Liver (tissue), 8 donors: ENCODE measurements at regions not wholly inside any gene's neighbourhood (a gene's known extent, or its start where the extent isn't known, plus 50 kb on each side); places are given as distances from the start of the nearest gene placed in this dataset.

Source experiments
- DNase-seq: peaks from one replicate; pipeline ENCODE4 v3.0.0-alpha.2; 2017; ENCODE audit warnings: low spot score
- H3K27ac ChIP-seq, 2 donors: one replicate each; pipeline ENCODE4 v1.7.0; 2013; ENCODE audit warnings: inconsistent platforms in 2 of 2, low read length in 2 of 2, control low read depth in 1 of 2, low read depth in 1 of 2, mild to moderate bottlenecking in 1 of 2
- H3K27me3 ChIP-seq, 4 donors: one replicate each; pipeline versions ENCODE4 v1.6.1 to v1.7.0; 2013; ENCODE audit warnings: low read length in 3 of 4, inconsistent platforms in 1 of 4, mild to moderate bottlenecking in 1 of 4, moderate library complexity in 1 of 4; ENCODE audit not compliant: control insufficient read depth in 4 of 4, insufficient read depth in 4 of 4
- H3K36me3 ChIP-seq, 4 donors: one replicate each; pipeline versions ENCODE4 v1.6.1 to v1.7.0; 2013; ENCODE audit warnings: low read length in 3 of 4, mild to moderate bottlenecking in 3 of 4, low read depth in 1 of 4, moderate library complexity in 1 of 4; ENCODE audit not compliant: control insufficient read depth in 4 of 4, insufficient read depth in 3 of 4
- H3K4me1 ChIP-seq, 4 donors: one replicate each; pipeline versions ENCODE4 v1.6.1 to v1.7.0; 2013; ENCODE audit warnings: low read length in 3 of 4, mild to moderate bottlenecking in 3 of 4, moderate library complexity in 1 of 4; ENCODE audit not compliant: control insufficient read depth in 4 of 4, insufficient read depth in 4 of 4
- H3K4me3 ChIP-seq, 3 donors: one replicate each; pipeline versions ENCODE4 v1.6.1 to v1.7.0; 2013; ENCODE audit warnings: low read length in 3 of 3, control low read depth in 1 of 3, low read depth in 1 of 3, mild to moderate bottlenecking in 1 of 3
- H3K9ac ChIP-seq, 2 donors: one replicate each; pipeline ENCODE4 v1.7.0; 2013; ENCODE audit warnings: low read length in 2 of 2, mild to moderate bottlenecking in 2 of 2, moderate library complexity in 2 of 2, control low read depth in 1 of 2, low read depth in 1 of 2
- H3K9me3 ChIP-seq, 4 donors: one replicate each; pipeline versions ENCODE4 v1.6.1 to v1.7.0; 2013; ENCODE audit warnings: low read length in 3 of 4; ENCODE audit not compliant: control insufficient read depth in 4 of 4
- CTCF ChIP-seq: fragments of 150-350 bp; IDR thresholded peaks from 2 replicates; pipeline ENCODE4 v1.5.1; 2017; ENCODE audit warnings: improper control_type of control experiment, low read depth, low read length; ENCODE audit not compliant: missing input control
- EGR1 ChIP-seq, 2 donors: IDR thresholded peaks; 2 replicates each; pipeline ENCODE4 v1.6.1; 2016 to 2018; ENCODE audit warnings: antibody characterized with exemption in 2 of 2, low read depth in 2 of 2
- FOXA1 ChIP-seq: IDR thresholded peaks from 2 replicates; pipeline ENCODE4 v1.6.1; 2016; ENCODE audit warnings: antibody characterized with exemption
- FOXA2 ChIP-seq: IDR thresholded peaks from 2 replicates; pipeline ENCODE4 v1.6.1; 2016; ENCODE audit warnings: antibody characterized with exemption
- GABPA ChIP-seq, 2 donors: IDR thresholded peaks in 1 of 2; conservative IDR thresholded peaks in 1 of 2; 2 replicates each; pipeline ENCODE4 v1.6.1; 2016; ENCODE audit warnings: antibody characterized with exemption in 2 of 2, mild to moderate bottlenecking in 1 of 2, moderate library complexity in 1 of 2
- HNF4A ChIP-seq, 2 donors: conservative IDR thresholded peaks; 2 replicates each; pipeline ENCODE4 v1.6.1; 2016; ENCODE audit warnings: antibody characterized with exemption in 2 of 2, mild to moderate bottlenecking in 2 of 2
- JUND ChIP-seq, 2 donors: IDR thresholded peaks; 2 replicates each; pipeline ENCODE4 v1.6.1; 2016; ENCODE audit warnings: antibody characterized with exemption in 2 of 2
- NR2F2 ChIP-seq: IDR thresholded peaks from 2 replicates; pipeline ENCODE4 v1.6.1; 2016; ENCODE audit warnings: antibody characterized with exemption
- RAD21 ChIP-seq, 2 donors: IDR thresholded peaks; 2 replicates each; pipeline ENCODE4 v1.6.1; 2016; ENCODE audit warnings: antibody characterized with exemption in 2 of 2, mild to moderate bottlenecking in 2 of 2
- REST ChIP-seq: IDR thresholded peaks from 2 replicates; pipeline ENCODE4 v1.6.1; 2016; ENCODE audit warnings: antibody characterized with exemption, mild to moderate bottlenecking
- RXRA ChIP-seq, 2 donors: IDR thresholded peaks; 2 replicates each; pipeline ENCODE4 v1.6.1; 2017 to 2018; ENCODE audit warnings: antibody characterized with exemption in 2 of 2, mild to moderate bottlenecking in 1 of 2
- SP1 ChIP-seq: IDR thresholded peaks from 2 replicates; pipeline ENCODE4 v1.6.1; 2018; ENCODE audit warnings: antibody characterized with exemption, mild to moderate bottlenecking
- TAF1 ChIP-seq: conservative IDR thresholded peaks from 2 replicates; pipeline ENCODE4 v1.6.1; 2016; ENCODE audit warnings: antibody characterized with exemption, mild to moderate bottlenecking
- YY1 ChIP-seq: IDR thresholded peaks from 2 replicates; pipeline ENCODE4 v1.6.1; 2016; ENCODE audit warnings: antibody characterized with exemption, mild to moderate bottlenecking
- ZBTB33 ChIP-seq: IDR thresholded peaks from 2 replicates; pipeline ENCODE4 v1.6.1; 2016; ENCODE audit warnings: antibody characterized with exemption
- WGBS: extraction: QIAGEN DNeasy Blood & Tissue Kit; methylation state at CpG from one replicate; pipeline ENCODE4 v1.1.7; 2013; 5-methylcytosine and 5-hydroxymethylcytosine counted together
- TF ChIP-seq, protein P1 (sequence below): IDR thresholded peaks from 2 replicates; pipeline ENCODE4 v1.6.1; 2016; ENCODE audit warnings: antibody characterized with exemption
- TF ChIP-seq, protein P2 (sequence below): IDR thresholded peaks from 2 replicates; pipeline ENCODE4 v1.6.1; 2016; ENCODE audit warnings: antibody characterized with exemption
- donor health status: healthy.
- donor health status: healthy.
- donor health status: healthy.
- donor health status: healthy.
- donor health status: healthy.

GRCh38 chr4:181933471-181933870 lies 309.7 kb upstream of the TENM3 start:
- no peak for TF ChIP-seq FOXA2
- TF ChIP-seq NR2F2 = no peak
- no peak for TF ChIP-seq ZBTB33
- TF ChIP-seq RXRA (IDR thresholded peaks at IDR 0.05) = no peak
- TF ChIP-seq, protein P1, sequence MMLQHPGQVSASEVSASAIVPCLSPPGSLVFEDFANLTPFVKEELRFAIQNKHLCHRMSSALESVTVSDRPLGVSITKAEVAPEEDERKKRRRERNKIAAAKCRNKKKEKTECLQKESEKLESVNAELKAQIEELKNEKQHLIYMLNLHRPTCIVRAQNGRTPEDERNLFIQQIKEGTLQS = no peak
- no peak for TF ChIP-seq SP1
- no peak for TF ChIP-seq YY1
- TF ChIP-seq REST = no peak
- no peak for DNase-seq
- H3K9me3 ChIP-seq = no peaks in the 10 kb centered on the region
- H3K36me3 ChIP-seq = no peaks in the 10 kb centered on the region
- H3K9ac ChIP-seq = no peak overlapping the region
- H3K27me3 ChIP-seq = no peaks in the 10 kb centered on the region
- 73% methylated on average over 4 of the region's 4 CpGs for WGBS
- no peak overlapping the region for H3K27ac ChIP-seq
- no peaks in the 10 kb centered on the region for H3K4me1 ChIP-seq
- H3K4me3 ChIP-seq = no peak overlapping the region

GRCh38 chr4:181938631-181939030 lies 304.6 kb upstream of the TENM3 start:
- no peak overlapping the region for H3K27ac ChIP-seq
- no peaks in the 10 kb centered on the region for H3K9me3 ChIP-seq
- H3K36me3 ChIP-seq = no peaks in the 10 kb centered on the region
- no peak overlapping the region for H3K9ac ChIP-seq
- H3K4me3 ChIP-seq = no peak overlapping the region
- WGBS = 65% methylated on average over 4 of the region's 4 CpGs
- TF ChIP-seq RXRA (IDR thresholded peaks at IDR 0.05) (no peak), FOXA1 (no peak), GABPA (IDR thresholded peaks at IDR 0.05 in 1 of 2, conservative IDR thresholded peaks at IDR 0.05 in 1 of 2) (no peak), JUND (IDR thresholded peaks at IDR 0.05) (no peak), YY1 (no peak), TAF1 (no peak), NR2F2 (no peak), EGR1 (IDR thresholded peaks at IDR 0.05; ENCODE audit: low read depth in 2 of 2) (no peak), ZBTB33 (no peak), RAD21 (IDR thresholded peaks at IDR 0.05) (no peak), FOXA2 (no peak), HNF4A (conservative IDR thresholded peaks at IDR 0.05) (no peak), CTCF (no peak)
- TF ChIP-seq, protein P2, sequence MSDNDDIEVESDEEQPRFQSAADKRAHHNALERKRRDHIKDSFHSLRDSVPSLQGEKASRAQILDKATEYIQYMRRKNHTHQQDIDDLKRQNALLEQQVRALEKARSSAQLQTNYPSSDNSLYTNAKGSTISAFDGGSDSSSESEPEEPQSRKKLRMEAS = no peak
- TF ChIP-seq, protein P1 = no peak
- DNase-seq = no peak
- H3K27me3 ChIP-seq = peaks cover 0 to 3% (median 0%) of the 10 kb centered on the region in 4 donors
- H3K4me1 ChIP-seq = no peaks in the 10 kb centered on the region
